G401 (cell line): ENCODE measurements at regions not wholly inside any gene's neighbourhood (a gene's known extent, or its start where the extent isn't known, plus 50 kb on each side); places are given as distances from the start of the nearest gene placed in this dataset.

Source experiments
- DNase-seq: peaks from one replicate; pipeline ENCODE4 v3.0.0-alpha.2; 2015; ENCODE audit warnings: low spot score
- in situ Hi-C: cut with HindIII; loops from 2 replicates; pipeline ENCODE4 v1.10.0; 2016; ENCODE audit warnings: low sequenced_read_pairs, mixed read lengths

- in situ Hi-C loops, result no loop called here
- DNase-seq, result no peak
These were observed 1507.5 kb downstream of the BRD1 start for GRCh38 chr22:48320048-48320682.

DNA sequence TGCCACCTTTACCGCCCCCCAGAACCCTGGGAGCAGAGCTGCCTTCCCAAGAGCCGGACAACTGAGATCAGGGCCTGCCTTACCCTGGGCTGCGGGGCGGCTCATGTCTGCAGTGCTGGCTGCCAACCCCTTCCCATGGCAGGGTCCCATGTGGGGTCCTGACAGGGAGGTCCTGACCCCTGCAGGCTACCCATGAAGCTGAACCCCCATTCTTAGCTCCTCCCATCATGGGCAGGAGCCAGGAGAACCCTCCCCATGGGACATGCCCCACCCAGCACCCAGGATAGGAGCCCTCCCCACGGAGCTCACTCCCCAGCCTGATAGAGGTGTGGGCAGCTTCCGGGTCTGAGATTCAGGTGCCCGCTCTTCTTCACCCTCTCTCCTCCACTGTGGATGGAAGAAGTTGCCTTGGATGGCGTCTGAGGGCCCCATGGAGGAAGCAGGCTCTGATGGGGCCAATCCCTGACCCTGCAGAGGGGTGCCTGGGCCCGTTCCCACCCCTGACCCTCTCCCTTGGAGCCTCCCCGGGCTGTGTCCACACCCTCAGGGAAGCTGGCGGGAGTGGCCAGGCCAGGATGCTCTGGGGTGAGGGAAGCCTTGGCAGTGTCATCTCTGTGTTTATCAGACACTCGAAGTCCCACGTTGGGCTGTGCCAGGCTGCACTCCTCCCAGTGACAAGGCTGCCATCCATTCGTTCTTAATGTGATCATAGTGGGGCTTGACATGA, 1508.2 kb downstream of the BRD1 start:
- no peak for DNase-seq
- in situ Hi-C loops, result no loop called here

- in situ Hi-C loops, result no loop called here
- DNase-seq, result no peak
These were observed 1508.9 kb downstream of the BRD1 start for GRCh38 chr22:48318575-48319320.

DNA sequence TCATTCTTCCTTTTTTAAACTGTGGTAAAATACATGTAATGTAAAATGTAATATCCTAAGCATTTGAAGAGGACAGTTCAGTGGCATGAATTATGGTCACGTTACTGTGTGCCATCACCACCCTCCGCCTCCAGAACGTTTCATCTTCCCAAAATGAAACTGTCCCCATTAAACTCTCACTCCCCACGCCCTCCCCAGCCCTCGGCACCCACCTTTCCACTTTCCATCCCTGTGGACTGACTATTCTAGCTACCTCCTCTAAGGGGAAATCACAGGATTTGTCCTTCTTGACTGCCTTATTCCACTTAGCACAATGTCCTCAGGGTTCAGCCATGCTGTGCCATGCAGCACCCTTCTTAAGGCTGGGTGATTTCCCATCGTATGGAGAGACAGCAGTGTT, 1509.5 kb downstream of the BRD1 start:
- DNase-seq, result no peak
- in situ Hi-C loops, result no loop called here

- in situ Hi-C loops, result no loop called here
- no peak for DNase-seq
These were observed 1511.1 kb downstream of the BRD1 start for GRCh38 chr22:48316257-48317250.

DNA sequence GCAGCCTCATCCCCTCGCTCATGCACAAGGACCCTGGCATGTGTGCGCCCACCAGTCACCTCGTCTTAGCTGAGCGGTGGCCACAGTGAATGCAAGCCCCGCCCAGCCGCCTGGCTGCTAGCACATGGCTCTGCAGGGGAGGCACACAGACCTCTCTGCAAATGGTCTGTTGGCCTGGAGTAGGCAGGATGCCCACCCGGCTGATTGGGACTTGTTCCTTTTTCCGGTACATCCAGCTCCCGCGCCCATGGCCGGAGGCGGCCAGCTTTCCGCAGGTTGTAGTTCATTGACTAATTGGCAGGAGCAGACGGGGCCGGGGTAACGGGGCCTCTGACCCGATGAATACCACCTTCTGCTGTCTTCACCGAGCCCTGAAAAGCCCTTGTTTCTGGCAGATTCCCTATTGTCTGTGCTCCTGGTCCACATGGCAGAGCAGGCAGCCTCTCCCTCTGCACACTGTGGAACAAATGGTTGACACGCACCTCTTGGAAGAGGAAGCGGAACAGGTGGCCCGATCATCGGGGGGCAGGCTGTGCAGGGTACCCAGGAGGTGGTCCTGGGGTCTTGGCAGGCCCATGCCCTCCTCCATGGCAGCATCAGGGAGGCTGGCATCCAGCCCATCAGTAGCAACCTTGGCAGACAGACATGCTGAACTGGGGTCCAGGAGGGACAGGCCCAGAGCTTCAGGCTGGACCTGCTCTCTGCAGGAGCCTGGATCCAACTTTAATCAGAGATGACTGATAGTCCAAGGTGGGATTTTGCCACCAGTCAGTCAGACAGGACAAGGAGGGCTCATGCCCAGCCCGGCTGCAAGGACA, 1512.0 kb downstream of the BRD1 start:
- in situ Hi-C loops, result no loop called here
- DNase-seq, result peak; percentile 99

- in situ Hi-C loops, result no loop called here
- peak; percentile 20 for DNase-seq
These were observed 1513.6 kb downstream of the BRD1 start for GRCh38 chr22:48314073-48314472.

- DNase-seq, result peak; percentile 87
- in situ Hi-C loops, result no loop called here
These were observed 1514.4 kb downstream of the BRD1 start for GRCh38 chr22:48313175-48313830.

DNA sequence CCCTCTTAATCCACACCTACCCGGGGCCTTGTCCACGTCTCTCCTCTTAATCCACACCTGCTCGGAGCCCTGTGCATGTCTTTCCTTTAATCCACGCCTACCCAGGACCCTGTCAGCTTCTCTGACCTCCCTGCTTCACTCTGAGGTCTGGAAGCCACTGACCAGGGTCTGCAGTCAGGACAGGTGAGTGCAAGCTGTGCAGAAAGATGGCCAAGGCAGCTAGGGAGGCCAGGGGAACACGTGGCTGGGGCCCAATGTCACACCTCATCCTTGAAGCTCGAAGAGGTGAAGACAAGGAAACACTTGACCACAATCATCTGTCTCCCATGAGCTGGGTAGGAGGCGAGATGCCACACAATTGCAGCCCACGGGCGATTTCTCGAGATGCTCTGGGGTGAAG, 1516.9 kb downstream of the BRD1 start:
- no peak for DNase-seq
- in situ Hi-C loops, result no loop called here

GRCh38 chr22:48310289-48310688, 1517.4 kb downstream of the BRD1 start:
- DNase-seq, result no peak
- in situ Hi-C loops, result no loop called here

DNA sequence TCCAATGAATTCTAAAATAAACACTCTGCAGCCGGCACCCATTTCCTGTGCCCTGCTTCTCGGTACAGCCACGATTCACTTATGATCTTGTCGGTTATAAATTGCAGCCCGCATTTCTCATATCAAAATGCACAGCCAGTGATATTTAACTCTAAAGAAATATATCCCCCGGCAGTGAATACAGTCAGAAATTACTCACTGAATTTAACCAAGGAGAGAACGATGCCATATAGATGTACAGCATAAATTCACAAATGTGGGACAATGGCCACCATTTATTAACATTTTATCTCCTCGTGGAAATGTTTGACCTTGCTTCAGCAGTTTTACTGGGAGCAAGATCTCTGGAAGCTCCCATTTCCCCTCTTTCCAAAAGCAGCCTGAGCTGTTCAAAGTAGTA, 1517.8 kb downstream of the BRD1 start:
- in situ Hi-C loops, result no loop called here

GRCh38 chr22:48309115-48309705, 1518.5 kb downstream of the BRD1 start:
- in situ Hi-C loops, result no loop called here
- DNase-seq, result no peak

More for the DNA sequence above, 1517.8 kb downstream of the BRD1 start:
- no peak for DNase-seq

GRCh38 chr22:48307931-48308330, 1519.7 kb downstream of the BRD1 start:
- DNase-seq, result peak; percentile 58

DNA sequence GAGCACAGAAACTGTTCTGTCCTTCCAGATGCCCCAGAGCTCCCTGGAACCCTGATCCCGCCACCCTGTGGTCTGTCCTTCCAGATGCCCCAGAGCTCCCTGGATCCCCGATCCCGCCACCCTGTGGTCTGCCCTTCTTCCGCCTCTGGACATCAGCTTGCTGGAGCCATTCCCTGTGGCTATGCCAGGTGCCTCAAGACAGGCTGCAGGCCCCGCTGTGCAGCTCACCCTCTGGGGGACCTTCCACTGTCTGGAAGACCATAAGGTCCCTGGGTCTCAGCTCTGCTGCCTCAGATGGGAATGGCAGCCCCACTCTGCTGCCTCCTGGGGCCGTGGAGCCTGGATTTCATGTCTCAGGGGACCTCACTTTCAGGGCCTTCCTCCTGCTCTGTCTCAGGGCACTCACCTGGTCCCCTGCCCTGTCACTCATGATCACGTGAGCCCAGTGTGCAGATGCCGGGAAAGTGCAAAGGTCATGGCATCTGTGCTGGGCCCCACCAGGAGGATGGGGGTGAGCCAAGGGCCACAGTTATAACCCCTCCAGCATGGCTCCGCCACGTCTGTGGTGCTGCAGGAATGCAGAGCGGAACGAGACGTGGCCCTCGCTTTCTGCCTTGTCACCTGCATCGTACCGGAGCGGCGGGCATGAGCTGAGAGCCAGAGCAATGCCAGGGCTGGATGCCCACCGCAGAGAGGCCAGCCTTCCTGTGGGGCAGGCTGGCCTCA, 1520.7 kb downstream of the BRD1 start:
- in situ Hi-C loops, result no loop called here
- DNase-seq, result no peak

More at GRCh38 chr22:48307931-48308330, 1519.7 kb downstream of the BRD1 start:
- in situ Hi-C loops, result no loop called here

- DNase-seq, result no peak
- in situ Hi-C loops, result no loop called here
These were observed 1521.4 kb downstream of the BRD1 start for GRCh38 chr22:48306284-48306683.

- no peak for DNase-seq
- in situ Hi-C loops, result no loop called here
These were observed 1521.9 kb downstream of the BRD1 start for GRCh38 chr22:48305726-48306235.

- DNase-seq, result no peak
- in situ Hi-C loops, result no loop called here
These were observed 1524.3 kb downstream of the BRD1 start for GRCh38 chr22:48303369-48303725.
